Effector memory CD4-positive, alpha-beta T cell (primary cell): ENCODE measurements at regions not wholly inside any gene's neighbourhood (a gene's known extent, or its start where the extent isn't known, plus 50 kb on each side); places are given as distances from the start of the nearest gene placed in this dataset.

ENCODE experiments used
- DNase-seq, 3 donors: peaks; one replicate each; pipeline ENCODE4 v3.0.0-alpha.2; 2020
- H3K27ac ChIP-seq: 2 replicates; pipeline ENCODE4 v1.7.0; 2013; ENCODE audit warnings: mild to moderate bottlenecking, low read length, moderate library complexity; ENCODE audit not compliant: insufficient read depth, poor library complexity, severe bottlenecking
- H3K27me3 ChIP-seq: replicated peaks from 2 replicates; pipeline ENCODE4 v1.7.0; 2013; ENCODE audit warnings: mild to moderate bottlenecking, low read length; ENCODE audit not compliant: insufficient read depth, control insufficient read depth, poor library complexity, severe bottlenecking
- H3K36me3 ChIP-seq: 2 replicates; pipeline ENCODE4 v1.7.0; 2013; ENCODE audit warnings: mild to moderate bottlenecking, low read length, moderate library complexity; ENCODE audit not compliant: control insufficient read depth, insufficient read depth
- H3K4me1 ChIP-seq: 2 replicates; pipeline ENCODE4 v1.7.0; 2013; ENCODE audit warnings: low read length, mild to moderate bottlenecking; ENCODE audit not compliant: control insufficient read depth, insufficient read depth, poor library complexity, severe bottlenecking
- H3K4me3 ChIP-seq: 2 replicates; pipeline ENCODE4 v1.7.0; 2013; ENCODE audit warnings: low read length, low read depth, mild to moderate bottlenecking; ENCODE audit not compliant: insufficient read depth, poor library complexity, severe bottlenecking
- H3K9me3 ChIP-seq: 2 replicates; pipeline ENCODE4 v1.7.0; 2013; ENCODE audit warnings: mild to moderate bottlenecking, low read length, moderate library complexity; ENCODE audit not compliant: control insufficient read depth

DNA sequence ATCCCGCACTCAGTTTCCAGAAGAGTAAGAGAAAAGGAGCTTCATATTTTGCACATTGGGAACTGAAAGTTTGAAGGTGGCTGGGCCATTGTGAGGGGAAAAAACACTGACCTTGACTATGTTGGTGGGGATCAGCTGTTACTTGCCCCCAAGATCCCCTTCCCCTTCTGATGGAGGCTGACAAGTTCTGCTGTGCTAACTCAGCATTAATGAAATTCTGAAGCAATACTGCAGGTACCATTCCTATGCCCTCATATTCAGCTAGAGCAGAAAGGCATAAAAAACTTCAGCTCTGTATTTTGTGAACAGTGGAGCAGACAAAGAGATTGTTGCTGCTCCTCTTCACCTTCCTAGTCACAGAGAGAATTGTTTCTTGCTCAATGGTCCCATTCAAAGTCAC is 1013.8 kb upstream of the C9orf72 start:
- no peaks in the 10 kb centered on the region for H3K36me3 ChIP-seq
- no peaks in the 10 kb centered on the region for H3K27me3 ChIP-seq
- H3K9me3 ChIP-seq = no peaks in the 10 kb centered on the region
- no peak overlapping the region for H3K27ac ChIP-seq
- no peak for DNase-seq
- no peak overlapping the region for H3K4me3 ChIP-seq
- H3K4me1 ChIP-seq = no peaks in the 10 kb centered on the region

DNA sequence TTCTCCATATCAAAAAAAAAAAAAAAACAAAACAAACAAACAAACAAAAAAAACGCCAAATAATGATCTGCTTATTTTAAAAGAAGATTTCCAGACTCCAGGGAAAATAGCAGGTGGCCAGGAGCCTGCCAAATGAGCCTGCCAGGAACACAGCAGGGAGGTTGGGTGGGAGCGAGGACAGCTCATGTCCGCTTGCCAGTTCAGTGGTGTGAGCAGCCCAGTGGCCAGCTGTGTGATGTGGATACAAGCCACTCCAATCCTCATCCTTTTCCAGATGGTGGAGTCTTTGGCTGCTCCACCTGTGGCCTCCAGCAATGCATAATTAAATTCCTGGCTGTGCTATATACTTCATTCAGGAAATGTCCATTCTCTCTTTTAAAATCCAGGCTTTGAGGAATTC is 1025.1 kb upstream of the C9orf72 start:
- Histone ChIP-seq H3K4me3 (no peak overlapping the region), H3K27ac (no peak overlapping the region), H3K9me3 (no peaks in the 10 kb centered on the region), H3K27me3 (no peaks in the 10 kb centered on the region), H3K36me3 (no peaks in the 10 kb centered on the region), H3K4me1 (no peaks in the 10 kb centered on the region)
- no peak for DNase-seq

DNA sequence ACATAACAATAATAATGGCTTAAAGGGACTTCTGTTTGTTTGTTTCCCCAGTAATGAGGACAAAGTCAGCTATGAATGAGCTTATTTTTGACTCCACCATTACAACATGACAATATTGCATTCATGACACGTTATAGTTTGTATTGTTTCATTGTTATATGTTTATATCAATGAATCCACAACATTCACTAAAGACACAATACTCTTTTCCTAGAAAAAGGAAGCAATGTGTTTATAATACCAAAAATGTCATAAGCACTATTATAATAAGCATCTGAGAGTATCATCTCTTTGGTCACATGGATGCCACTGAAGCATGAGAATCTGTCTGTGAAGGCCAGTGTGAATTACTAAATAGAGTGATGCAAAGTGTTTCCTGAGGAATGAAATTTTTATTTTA is 1026.9 kb upstream of the C9orf72 start:
- Histone ChIP-seq H3K4me1 (no peaks in the 10 kb centered on the region), H3K27ac (no peak overlapping the region), H3K36me3 (no peaks in the 10 kb centered on the region)

GRCh38 chr9:28607843-28608242 is 1034.6 kb upstream of the C9orf72 start:
- Histone ChIP-seq H3K27ac (no peak overlapping the region), H3K27me3 (no peaks in the 10 kb centered on the region), H3K4me1 (no peaks in the 10 kb centered on the region), H3K36me3 (no peaks in the 10 kb centered on the region), H3K4me3 (no peak overlapping the region), H3K9me3 (no peaks in the 10 kb centered on the region)
- no peak for DNase-seq

More for the DNA sequence above, 1026.9 kb upstream of the C9orf72 start:
- Histone ChIP-seq H3K4me3 (no peak overlapping the region), H3K27me3 (no peaks in the 10 kb centered on the region), H3K9me3 (no peaks in the 10 kb centered on the region)
- no peak for DNase-seq

DNA sequence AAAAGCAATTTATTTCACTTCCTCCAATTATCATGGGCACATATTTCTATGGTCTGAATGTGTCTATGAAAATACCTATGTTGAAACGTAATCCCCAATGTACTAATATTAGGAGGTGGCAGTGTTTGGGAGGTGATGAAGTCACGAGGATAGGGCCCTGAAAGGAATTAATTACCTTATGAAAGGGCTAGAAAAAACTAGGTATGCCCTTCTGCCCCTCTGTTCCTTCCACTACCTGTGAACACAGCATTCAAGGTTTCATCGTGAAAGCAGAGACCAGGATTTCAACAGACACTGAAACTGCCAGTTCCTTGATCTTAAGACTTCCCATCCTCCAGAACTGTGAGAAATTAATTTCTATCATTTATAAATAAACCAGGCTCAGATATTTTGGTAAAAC is 1037.1 kb upstream of the C9orf72 start:
- H3K36me3 ChIP-seq = no peaks in the 10 kb centered on the region
- no peaks in the 10 kb centered on the region for H3K4me1 ChIP-seq
- H3K4me3 ChIP-seq = no peak overlapping the region
- no peaks in the 10 kb centered on the region for H3K9me3 ChIP-seq
- H3K27me3 ChIP-seq = no peaks in the 10 kb centered on the region
- no peak overlapping the region for H3K27ac ChIP-seq
- DNase-seq = no peak

GRCh38 chr9:28616310-28616709 is 1043.0 kb upstream of the C9orf72 start:
- Histone ChIP-seq H3K27ac (no peak overlapping the region), H3K4me3 (no peak overlapping the region), H3K27me3 (no peaks in the 10 kb centered on the region), H3K9me3 (no peaks in the 10 kb centered on the region), H3K4me1 (no peaks in the 10 kb centered on the region), H3K36me3 (no peaks in the 10 kb centered on the region)
- DNase-seq = no peak

- no peaks in the 10 kb centered on the region for H3K36me3 ChIP-seq
- H3K4me3 ChIP-seq = no peak overlapping the region
- no peaks in the 10 kb centered on the region for H3K4me1 ChIP-seq
- H3K27ac ChIP-seq = no peak overlapping the region
- H3K9me3 ChIP-seq = no peaks in the 10 kb centered on the region
- H3K27me3 ChIP-seq = no peaks in the 10 kb centered on the region
- no peak for DNase-seq
These were observed 1046.7 kb upstream of the C9orf72 start for GRCh38 chr9:28620011-28620410.

DNA sequence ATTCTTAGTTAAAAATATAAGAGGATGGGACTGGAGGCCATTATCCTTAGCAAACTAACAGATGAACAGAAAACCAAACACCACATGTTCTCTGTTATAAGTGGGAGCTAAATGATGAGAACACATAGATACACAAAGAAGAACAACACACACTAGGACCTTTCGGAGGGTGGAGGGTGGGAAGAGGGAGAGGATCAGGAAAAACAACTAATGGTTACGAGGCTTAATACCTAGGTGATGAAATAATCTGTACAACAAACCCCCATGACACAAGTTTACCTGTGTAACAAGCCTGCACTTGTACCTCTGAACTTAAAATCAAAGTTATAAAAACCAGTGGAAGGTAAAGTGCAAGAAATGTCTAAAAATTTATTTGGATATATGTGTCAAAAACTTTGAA is 1047.4 kb upstream of the C9orf72 start:
- H3K4me1 ChIP-seq = no peaks in the 10 kb centered on the region
- H3K27me3 ChIP-seq = no peaks in the 10 kb centered on the region
- H3K4me3 ChIP-seq = no peak overlapping the region
- H3K36me3 ChIP-seq = no peaks in the 10 kb centered on the region
- H3K9me3 ChIP-seq = no peaks in the 10 kb centered on the region
- no peak overlapping the region for H3K27ac ChIP-seq
- no peak for DNase-seq

DNA sequence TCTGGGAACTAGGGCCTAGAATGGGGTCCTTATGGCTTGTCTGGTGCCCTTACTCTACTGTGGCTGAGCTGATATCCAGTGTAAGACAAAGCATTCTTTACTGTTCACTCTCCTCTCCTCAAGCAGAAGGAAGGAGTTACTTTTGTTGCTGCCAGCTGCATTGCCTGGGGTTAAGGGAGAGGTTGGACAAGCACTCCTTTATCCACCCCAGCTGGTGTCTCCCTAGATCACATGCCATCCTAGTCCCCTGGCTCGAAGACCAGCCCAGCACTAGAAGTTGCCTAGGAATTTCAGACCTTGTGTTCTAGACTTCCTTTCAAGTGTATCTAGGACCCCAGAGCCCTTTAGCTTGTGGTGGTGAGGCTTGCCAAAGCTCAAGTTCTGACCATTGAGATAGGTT is 1051.5 kb upstream of the C9orf72 start:
- H3K9me3 ChIP-seq = no peaks in the 10 kb centered on the region
- H3K36me3 ChIP-seq = no peaks in the 10 kb centered on the region
- H3K4me1 ChIP-seq = no peaks in the 10 kb centered on the region
- DNase-seq = no peak
- H3K27ac ChIP-seq = no peak overlapping the region
- no peaks in the 10 kb centered on the region for H3K27me3 ChIP-seq
- H3K4me3 ChIP-seq = no peak overlapping the region

- H3K9me3 ChIP-seq = no peaks in the 10 kb centered on the region
- no peaks in the 10 kb centered on the region for H3K27me3 ChIP-seq
- no peak overlapping the region for H3K27ac ChIP-seq
- no peak for DNase-seq
- H3K36me3 ChIP-seq = no peaks in the 10 kb centered on the region
- no peaks in the 10 kb centered on the region for H3K4me1 ChIP-seq
- no peak overlapping the region for H3K4me3 ChIP-seq
These were observed 1054.8 kb upstream of the C9orf72 start for GRCh38 chr9:28628031-28628430.

DNA sequence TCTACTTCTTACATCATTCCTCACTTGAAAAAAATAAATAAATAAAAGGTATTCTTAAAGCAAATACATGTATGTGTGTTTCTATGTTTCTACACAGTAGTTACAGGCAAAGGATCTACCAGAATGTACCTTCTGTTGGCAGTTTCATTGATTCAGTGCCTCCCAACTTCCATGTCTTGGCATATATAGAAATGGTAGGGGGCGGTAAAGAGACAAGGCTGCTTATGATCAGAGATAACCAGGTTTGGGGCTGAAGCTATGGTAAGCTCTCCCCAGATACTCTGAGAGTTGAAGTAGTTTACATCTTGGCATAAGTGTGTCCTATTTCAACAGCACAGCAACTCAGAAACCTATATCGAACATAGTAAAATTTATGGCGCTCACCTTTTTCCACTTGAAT is 1075.4 kb upstream of the C9orf72 start:
- DNase-seq = no peak
- no peak overlapping the region for H3K4me3 ChIP-seq

More for the DNA sequence above, 1075.4 kb upstream of the C9orf72 start:
- Histone ChIP-seq H3K27ac (no peak overlapping the region), H3K9me3 (no peaks in the 10 kb centered on the region), H3K27me3 (no peaks in the 10 kb centered on the region), H3K36me3 (no peaks in the 10 kb centered on the region), H3K4me1 (no peaks in the 10 kb centered on the region)
